ENCODE measurements at regions not wholly inside any gene's neighbourhood (a gene's known extent, or its start where the extent isn't known, plus 50 kb on each side); places are given as distances from the start of the nearest gene placed in this dataset.

DNA sequence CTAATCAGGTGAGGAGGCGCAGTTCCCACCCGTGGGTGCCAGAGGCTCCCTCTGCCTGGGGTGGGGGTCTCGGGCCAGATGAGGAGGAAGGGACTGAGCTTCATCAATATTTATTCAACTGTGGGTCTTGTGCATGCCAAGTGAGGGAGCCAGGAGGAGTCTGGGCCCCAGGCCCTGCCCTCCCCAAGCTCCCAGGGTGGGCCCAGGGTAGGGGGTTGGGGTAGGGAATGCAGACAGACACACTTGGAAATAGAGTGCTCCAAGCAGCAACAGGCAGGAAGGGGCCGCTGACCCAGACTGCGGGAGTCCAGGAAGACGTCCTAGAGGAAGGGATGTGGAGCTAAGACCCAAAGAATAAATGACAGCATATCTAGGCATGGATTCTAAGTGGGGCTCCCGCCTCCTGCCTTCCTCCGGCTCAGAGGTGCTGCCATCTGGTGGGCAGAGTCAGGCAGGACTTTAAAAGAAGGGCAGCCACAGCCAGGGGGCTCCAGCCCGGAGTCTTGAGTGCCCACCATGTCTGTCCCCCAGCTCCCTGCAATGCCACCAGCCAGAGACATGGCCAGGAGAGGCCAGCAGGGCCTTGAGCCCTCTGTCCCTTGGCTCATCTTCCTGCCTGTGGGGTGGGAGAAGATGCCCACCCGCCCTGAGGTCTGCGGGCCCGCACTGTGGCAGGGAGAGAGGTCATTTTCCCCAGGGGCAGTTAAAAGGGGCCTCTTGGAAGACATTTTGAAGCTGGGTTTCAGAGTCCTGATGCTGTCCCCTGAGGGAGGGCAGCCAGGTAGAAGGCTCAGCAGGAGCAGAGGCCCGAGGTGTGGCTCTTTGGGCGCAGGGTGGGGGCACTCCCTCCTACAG, 70.1 kb downstream of the PHETA1 start:
- no peak for TF ChIP-seq EP300 (conservative IDR thresholded peaks at IDR 0.05; ENCODE audit: poor library complexity, severe bottlenecking)
- TF ChIP-seq, protein P1, sequence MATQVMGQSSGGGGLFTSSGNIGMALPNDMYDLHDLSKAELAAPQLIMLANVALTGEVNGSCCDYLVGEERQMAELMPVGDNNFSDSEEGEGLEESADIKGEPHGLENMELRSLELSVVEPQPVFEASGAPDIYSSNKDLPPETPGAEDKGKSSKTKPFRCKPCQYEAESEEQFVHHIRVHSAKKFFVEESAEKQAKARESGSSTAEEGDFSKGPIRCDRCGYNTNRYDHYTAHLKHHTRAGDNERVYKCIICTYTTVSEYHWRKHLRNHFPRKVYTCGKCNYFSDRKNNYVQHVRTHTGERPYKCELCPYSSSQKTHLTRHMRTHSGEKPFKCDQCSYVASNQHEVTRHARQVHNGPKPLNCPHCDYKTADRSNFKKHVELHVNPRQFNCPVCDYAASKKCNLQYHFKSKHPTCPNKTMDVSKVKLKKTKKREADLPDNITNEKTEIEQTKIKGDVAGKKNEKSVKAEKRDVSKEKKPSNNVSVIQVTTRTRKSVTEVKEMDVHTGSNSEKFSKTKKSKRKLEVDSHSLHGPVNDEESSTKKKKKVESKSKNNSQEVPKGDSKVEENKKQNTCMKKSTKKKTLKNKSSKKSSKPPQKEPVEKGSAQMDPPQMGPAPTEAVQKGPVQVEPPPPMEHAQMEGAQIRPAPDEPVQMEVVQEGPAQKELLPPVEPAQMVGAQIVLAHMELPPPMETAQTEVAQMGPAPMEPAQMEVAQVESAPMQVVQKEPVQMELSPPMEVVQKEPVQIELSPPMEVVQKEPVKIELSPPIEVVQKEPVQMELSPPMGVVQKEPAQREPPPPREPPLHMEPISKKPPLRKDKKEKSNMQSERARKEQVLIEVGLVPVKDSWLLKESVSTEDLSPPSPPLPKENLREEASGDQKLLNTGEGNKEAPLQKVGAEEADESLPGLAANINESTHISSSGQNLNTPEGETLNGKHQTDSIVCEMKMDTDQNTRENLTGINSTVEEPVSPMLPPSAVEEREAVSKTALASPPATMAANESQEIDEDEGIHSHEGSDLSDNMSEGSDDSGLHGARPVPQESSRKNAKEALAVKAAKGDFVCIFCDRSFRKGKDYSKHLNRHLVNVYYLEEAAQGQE (IDR thresholded peaks at IDR 0.05; ENCODE audit: borderline replicate concordance): no peak
- no peak for TF ChIP-seq POLR2AphosphoS5 (IDR thresholded peaks at IDR 0.05)
- TF ChIP-seq, protein P2, sequence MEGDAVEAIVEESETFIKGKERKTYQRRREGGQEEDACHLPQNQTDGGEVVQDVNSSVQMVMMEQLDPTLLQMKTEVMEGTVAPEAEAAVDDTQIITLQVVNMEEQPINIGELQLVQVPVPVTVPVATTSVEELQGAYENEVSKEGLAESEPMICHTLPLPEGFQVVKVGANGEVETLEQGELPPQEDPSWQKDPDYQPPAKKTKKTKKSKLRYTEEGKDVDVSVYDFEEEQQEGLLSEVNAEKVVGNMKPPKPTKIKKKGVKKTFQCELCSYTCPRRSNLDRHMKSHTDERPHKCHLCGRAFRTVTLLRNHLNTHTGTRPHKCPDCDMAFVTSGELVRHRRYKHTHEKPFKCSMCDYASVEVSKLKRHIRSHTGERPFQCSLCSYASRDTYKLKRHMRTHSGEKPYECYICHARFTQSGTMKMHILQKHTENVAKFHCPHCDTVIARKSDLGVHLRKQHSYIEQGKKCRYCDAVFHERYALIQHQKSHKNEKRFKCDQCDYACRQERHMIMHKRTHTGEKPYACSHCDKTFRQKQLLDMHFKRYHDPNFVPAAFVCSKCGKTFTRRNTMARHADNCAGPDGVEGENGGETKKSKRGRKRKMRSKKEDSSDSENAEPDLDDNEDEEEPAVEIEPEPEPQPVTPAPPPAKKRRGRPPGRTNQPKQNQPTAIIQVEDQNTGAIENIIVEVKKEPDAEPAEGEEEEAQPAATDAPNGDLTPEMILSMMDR (IDR thresholded peaks at IDR 0.05; ENCODE audit: poor library complexity, severe bottlenecking): peak; percentile 91
- TF ChIP-seq MXI1 (conservative IDR thresholded peaks at IDR 0.05; ENCODE audit: poor library complexity, severe bottlenecking): no peak
- no peak for TF ChIP-seq EZH2 (IDR thresholded peaks at IDR 0.05; ENCODE audit: borderline replicate concordance, insufficient read depth, low read length, poor library complexity, severe bottlenecking)
- no peak for TF ChIP-seq TAF1 (IDR thresholded peaks at IDR 0.05; ENCODE audit: low read depth)
